ENCODE measurements at regions not wholly inside any gene's neighbourhood (a gene's known extent, or its start where the extent isn't known, plus 50 kb on each side); places are given as distances from the start of the nearest gene placed in this dataset.

- intact Hi-C loops (cut with micrococcal nuclease; ENCODE audit: unreplicated experiment) (no loop called here), in situ Hi-C loops (cut with HindIII; ENCODE audit: low pct_unique_long_range_greater_than_20kb, low sequenced_read_pairs) (no loop called here)
- CTCF ChIA-PET = no interaction called here
- no peak for ATAC-seq
- no peak overlapping the region for H3K4me3 ChIP-seq (ENCODE audit: low read depth in 2 of 2, low read length in 2 of 2)
- no peak overlapping the region for H3K27ac ChIP-seq (ENCODE audit: low read length)
- DNase-seq (ENCODE audit: low read depth, low spot score) = no peak
- no TSS peak for BruUV-seq (replicated peaks)
- H3K4me1 ChIP-seq (ENCODE audit: control insufficient read depth, insufficient read depth, low read length) = no peaks in the 10 kb centered on the region
- POLR2A ChIA-PET = no interaction called here
- no peaks in the 10 kb centered on the region for H3K27me3 ChIP-seq (ENCODE audit: control insufficient read depth, insufficient read depth, low read length)
- no peaks in the 10 kb centered on the region for H3K36me3 ChIP-seq (ENCODE audit: control insufficient read depth, insufficient read depth, low read length)
- no peaks in the 10 kb centered on the region for H3K9me3 ChIP-seq (ENCODE audit: control insufficient read depth, insufficient read depth, low read depth, low read length)
- TF ChIP-seq TCF7L2 (IDR thresholded peaks at IDR 0.05; ENCODE audit: low read depth, low read length) = no peak
- no peak for TF ChIP-seq CTCF (IDR thresholded peaks at IDR 0.05)
- no peak for TF ChIP-seq REST (IDR thresholded peaks at IDR 0.05; ENCODE audit: insufficient read depth in 1 of 2, low read depth in 2 of 2, low read length in 1 of 2)
- TF ChIP-seq POLR2AphosphoS5 (IDR thresholded peaks at IDR 0.05; ENCODE audit: low read depth, low read length) = no peak
- no peak for TF ChIP-seq SIN3A (IDR thresholded peaks at IDR 0.05; ENCODE audit: borderline replicate concordance, insufficient read depth, low read depth, low read length)
Measured at GRCh38 chr4:35918491-35918977, 325.8 kb downstream of the ARAP2 start.

GRCh38 chr4:35925806-35926205 is 318.5 kb downstream of the ARAP2 start:
- ATAC-seq (no peak), DNase-seq (ENCODE audit: low read depth, low spot score) (no peak)
- intact Hi-C loops (cut with micrococcal nuclease; ENCODE audit: unreplicated experiment) = no loop called here
- Histone ChIP-seq H3K9me3 (ENCODE audit: control insufficient read depth, insufficient read depth, low read depth, low read length) (no peaks in the 10 kb centered on the region), H3K4me3 (ENCODE audit: low read depth in 2 of 2, low read length in 2 of 2) (no peak overlapping the region), H3K27ac (ENCODE audit: low read length) (no peak overlapping the region), H3K4me1 (ENCODE audit: control insufficient read depth, insufficient read depth, low read length) (no peaks in the 10 kb centered on the region), H3K27me3 (ENCODE audit: control insufficient read depth, insufficient read depth, low read length) (no peaks in the 10 kb centered on the region), H3K36me3 (ENCODE audit: control insufficient read depth, insufficient read depth, low read length) (no peaks in the 10 kb centered on the region)
- CTCF ChIA-PET = no interaction called here
- in situ Hi-C loops (cut with HindIII; ENCODE audit: low pct_unique_long_range_greater_than_20kb, low sequenced_read_pairs) = no loop called here
- POLR2A ChIA-PET = no interaction called here
- BruUV-seq (replicated peaks) = no TSS peak
- no peak for TF ChIP-seq TCF7L2 (IDR thresholded peaks at IDR 0.05; ENCODE audit: low read depth, low read length)
- no peak for TF ChIP-seq CTCF (IDR thresholded peaks at IDR 0.05)
- TF ChIP-seq POLR2AphosphoS5 (IDR thresholded peaks at IDR 0.05; ENCODE audit: low read depth, low read length) = no peak
- no peak for TF ChIP-seq REST (IDR thresholded peaks at IDR 0.05; ENCODE audit: insufficient read depth in 1 of 2, low read depth in 2 of 2, low read length in 1 of 2)
- TF ChIP-seq SIN3A (IDR thresholded peaks at IDR 0.05; ENCODE audit: borderline replicate concordance, insufficient read depth, low read depth, low read length) = no peak

Measured in Panc1 (cell line).